Stimulated activated CD8-positive, alpha-beta memory T cell treated with anti-CD3 and anti-CD28 coated beads, Interleukin-15, amount 100 ng/mL, for 24 hours (primary cell): ENCODE measurements at regions not wholly inside any gene's neighbourhood (a gene's known extent, or its start where the extent isn't known, plus 50 kb on each side); places are given as distances from the start of the nearest gene placed in this dataset.

ENCODE experiments used
- DNase-seq: peaks from one replicate; pipeline ENCODE4 v3.0.0-alpha.2; 2020; ENCODE audit warnings: low read depth

DNA sequence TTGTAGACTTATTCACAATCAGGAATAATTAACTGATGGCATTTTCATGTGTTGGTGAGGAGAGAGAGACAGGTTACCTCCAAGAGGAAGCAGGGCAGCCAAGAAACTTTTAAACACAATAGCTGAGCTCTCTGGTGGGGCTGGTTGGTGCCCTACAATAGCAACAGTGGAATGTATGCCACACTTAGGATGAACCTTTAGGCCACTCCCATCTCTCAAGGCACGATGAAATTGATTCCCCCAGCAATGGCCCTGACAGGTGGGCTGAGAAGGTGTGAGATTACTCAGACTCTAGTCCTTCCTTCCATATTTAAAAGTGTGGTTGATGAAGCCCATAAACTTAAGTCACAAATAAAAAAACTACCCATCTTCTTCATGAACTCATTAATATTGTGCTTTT, 219.4 kb upstream of the CYRIA start:
- DNase-seq: no peak

DNA sequence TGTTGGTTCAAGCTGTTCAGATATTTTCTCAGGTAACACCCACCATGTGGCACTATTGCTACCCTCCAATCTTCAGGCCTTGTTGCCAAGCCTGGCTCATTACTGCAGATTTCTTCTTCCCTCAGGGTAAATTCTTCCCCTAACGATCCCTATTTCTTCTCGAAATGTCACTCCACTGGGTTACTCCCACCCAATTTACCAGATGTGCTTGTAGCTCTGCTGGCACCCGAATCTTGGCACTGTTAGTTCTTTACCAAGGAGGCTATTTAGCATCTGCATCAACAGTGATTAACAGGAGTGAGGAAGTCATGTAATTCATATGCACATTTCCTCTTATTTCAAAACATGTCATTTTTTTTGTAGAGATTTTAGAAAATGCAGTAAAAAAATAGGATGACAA, 217.1 kb upstream of the CYRIA start:
- DNase-seq: no peak

DNA sequence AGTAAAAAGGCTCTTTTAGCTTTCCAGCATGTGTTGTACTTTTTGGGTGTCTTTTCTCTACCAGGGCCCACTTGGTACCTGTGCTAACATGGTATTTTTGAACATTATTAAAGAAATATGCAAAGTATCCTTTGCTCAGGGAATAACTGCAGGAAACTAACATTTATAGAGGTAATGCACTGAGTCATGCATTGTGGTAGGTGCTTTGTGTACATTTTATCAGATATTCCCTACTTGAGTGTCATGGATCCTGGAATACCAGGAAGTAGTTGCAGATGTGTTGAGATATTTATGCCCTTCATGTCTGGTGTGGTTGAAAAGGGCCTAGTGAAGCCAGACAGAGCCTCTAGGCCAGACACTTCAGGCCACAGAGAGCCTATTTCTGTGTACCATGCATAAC, 215.5 kb upstream of the CYRIA start:
- DNase-seq: no peak

DNA sequence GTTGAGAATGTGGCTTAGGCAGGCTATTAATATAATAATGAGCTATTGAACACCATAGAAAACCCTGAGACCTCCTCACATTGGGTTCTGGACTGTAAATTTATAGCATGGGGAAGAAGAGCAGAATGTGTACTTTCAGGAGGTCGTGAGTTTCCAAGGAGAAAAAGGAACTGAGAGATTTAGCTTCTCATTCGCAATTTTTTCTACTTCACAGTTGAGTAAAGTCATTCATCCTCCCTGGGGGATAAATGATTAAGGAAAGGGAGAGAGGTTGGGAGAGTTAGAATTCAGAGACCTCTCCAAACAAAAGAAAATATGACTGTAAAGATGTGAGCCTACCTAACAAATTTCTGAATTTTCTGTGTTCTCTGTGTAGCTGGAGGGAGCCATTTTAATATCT, 205.8 kb upstream of the CYRIA start:
- DNase-seq: no peak

DNA sequence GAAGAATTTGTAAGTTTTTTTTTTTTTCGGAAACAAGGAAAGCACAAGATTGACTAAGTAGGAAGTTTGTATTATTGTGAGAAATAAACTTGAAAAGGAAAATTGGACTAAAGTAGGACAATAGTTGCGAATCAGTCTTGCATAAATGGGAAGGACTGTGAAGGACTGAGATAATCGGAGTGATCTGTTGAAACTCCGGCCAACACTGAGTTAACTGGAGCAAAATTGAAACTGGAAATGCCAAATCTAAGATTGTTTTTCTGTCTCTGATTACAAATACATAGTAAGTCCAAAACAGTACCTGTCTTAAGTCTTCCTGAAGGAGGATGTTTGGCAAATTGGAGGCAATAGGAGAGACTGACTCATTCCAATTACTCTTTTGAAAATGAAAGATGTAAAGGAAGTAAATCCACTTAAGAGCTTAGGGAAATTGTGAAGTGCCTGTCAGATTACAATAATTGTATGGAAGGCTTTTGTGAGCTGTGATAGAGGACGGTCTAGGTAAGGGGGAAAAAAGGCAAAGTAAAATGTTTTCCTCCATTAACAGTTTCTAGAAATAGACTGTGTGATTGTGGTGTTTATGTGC, 204.9 kb upstream of the CYRIA start:
- DNase-seq: no peak

DNA sequence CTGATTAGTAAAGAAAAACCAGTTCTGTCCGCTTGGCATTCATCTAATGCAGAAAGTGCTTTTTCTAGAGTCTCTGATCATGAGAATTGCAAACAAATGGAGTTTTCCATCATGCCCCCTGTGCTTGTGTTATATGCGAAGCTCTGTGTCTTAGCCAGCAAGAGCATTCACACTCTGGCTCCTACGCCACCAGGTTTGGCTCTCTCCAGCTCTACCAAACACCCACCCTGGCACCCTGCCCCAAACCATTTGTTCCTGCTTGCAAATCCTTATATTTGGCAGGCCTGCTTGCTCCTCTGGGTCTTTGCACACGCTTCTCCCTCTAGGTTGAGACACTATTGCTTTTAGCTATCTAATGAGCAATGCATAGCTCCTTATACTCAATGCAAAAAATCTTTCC, 204.1 kb upstream of the CYRIA start:
- no peak for DNase-seq

DNA sequence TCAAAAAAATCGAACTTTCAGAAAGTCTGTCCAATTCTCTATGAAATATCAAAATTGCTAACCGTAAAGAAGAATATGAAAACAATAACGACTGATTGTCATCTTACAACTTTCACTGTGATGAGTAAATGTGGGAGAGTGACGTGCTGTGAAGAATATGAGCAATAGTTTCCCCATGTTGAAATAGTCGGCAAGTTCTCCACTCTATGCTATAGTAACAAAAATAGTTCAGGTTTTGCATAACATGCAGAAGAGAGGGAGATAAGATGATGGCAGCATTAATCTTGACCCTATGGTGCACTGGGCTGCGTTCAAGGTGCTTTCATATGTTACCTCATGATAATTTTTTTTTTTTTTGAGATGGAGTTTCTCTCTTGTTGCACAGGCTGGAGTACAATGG, 196.8 kb upstream of the CYRIA start:
- no peak for DNase-seq

DNA sequence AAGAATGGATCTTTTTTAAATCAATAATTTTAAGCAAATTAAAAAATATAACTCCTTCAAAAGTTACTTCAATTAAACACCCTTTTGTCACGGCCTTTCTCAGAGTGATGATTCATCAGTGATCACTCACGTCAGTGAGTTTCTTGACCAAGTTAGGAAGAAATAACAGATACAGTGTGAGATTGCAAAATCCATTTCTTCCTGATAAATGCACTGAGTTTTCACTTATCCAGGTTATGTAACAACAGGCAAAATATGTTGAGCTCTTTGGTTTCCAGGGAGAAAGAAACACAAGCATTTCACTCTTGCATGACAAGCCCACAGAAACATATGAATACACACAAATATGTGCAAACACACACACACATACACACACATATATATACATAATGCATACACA, 195.9 kb upstream of the CYRIA start:
- no peak for DNase-seq

DNA sequence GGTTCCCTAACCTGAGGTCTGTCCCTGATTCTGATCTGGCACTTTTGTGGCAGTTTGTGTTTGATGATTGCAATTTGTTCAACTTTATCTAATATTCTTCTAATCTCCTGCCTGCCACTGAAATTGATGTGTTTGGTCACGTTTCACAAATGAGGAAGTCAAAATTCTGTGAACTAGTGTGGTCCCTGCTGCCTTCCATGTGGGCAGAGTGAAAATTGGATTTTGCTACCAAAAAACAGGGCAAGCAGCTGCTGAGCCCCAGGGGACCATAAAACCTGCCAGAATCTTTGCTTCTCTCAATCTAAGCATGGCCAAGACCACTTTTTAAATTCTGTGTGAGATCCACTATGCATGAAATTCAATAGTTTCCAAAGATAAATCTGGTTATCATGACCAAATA, 195.5 kb upstream of the CYRIA start:
- no peak for DNase-seq

DNA sequence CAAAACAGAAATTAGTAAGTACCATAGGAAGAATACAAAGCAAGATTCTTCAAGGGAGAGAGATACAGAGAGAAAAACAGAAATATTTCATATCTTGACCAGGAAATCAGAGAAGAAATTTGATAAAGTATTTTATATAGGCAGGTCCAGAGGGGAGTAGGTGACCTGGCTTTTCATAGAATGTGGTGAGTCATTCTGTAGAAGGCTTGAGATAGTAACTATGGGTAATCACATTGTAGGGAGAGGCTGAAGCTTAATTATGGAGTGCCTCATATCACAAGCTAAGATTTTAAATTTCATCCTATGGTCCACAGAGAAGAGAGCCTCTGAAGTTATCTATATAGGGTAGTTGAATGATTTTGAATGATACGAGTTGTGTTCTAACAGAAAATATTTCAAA, 195.0 kb upstream of the CYRIA start:
- no peak for DNase-seq

DNA sequence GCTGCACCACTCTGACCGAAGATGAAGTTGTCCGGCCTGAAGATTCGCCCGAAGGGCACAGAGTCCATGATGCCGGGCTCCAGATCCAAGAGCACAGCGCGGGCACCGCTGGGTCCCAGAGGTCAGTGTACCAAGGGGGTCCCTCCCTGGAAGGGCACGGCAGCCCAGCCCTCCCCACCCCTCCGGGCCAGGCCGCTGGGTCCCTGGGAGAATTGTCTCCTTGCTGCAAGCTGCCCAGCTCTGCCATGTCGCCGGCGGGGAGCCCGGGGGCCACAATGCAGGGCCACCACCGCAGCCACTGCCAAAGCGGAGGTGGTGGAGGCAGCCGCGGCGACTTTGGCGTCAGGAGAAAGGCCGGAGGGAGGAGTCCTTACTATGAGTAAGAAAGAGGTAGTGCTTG, 189.5 kb upstream of the CYRIA start:
- no peak for DNase-seq

DNA sequence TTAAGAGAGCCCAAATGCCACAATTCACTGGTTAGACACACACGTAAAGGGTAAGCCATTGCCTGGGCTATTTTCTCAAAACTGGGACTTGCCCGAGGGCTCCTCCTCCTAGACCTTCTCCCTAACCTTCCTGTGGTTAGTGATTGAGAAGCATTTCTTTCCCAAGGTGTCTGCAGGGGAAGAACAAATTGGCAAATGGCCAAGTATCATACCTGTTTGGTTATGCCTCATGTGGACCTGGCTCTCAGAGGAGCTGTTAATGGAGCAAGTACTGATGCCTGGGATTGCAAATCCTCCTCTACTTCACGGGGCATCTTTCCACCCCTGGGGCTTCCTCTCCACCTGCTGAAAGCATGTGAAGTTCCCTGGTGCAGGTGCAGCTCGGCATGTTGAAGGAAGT, 187.5 kb upstream of the CYRIA start:
- DNase-seq: no peak

DNA sequence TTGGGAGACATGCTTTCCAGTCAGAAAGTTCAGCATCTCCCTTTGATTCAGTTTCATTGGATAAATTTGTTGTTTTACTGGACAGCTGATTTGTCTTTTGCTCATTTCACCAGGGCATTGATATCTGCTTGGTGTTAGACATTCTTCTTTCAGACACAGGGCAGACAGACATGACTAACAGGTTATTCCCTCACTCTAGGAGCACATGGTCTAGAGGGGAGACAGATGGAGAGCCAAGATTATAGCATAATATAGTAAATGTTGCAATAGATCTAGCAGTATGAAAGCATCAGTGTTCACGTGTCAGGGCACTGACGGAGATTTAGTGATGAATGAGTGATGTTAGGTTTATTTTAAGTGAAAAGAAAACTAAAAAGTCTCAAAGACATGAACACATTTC, 187.0 kb upstream of the CYRIA start:
- no peak for DNase-seq

DNA sequence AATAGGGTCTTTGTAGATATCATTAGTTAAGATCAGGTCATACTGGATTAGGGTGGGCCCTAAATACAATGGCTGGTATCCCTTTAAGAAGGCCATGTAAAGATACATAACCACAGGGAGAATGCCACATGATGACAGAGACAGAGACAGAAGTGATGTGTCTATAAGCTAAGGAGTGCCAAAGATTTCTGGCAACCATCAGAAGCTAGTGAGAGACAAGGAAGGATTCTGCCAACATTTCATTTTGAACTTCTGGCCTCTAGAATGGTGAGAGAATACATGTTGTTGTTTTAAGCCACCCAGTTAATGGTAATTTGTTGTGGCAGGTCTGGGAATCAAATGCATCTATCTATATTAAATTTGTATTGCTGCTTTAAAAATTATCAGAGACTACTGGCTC, 185.5 kb upstream of the CYRIA start:
- DNase-seq: no peak

DNA sequence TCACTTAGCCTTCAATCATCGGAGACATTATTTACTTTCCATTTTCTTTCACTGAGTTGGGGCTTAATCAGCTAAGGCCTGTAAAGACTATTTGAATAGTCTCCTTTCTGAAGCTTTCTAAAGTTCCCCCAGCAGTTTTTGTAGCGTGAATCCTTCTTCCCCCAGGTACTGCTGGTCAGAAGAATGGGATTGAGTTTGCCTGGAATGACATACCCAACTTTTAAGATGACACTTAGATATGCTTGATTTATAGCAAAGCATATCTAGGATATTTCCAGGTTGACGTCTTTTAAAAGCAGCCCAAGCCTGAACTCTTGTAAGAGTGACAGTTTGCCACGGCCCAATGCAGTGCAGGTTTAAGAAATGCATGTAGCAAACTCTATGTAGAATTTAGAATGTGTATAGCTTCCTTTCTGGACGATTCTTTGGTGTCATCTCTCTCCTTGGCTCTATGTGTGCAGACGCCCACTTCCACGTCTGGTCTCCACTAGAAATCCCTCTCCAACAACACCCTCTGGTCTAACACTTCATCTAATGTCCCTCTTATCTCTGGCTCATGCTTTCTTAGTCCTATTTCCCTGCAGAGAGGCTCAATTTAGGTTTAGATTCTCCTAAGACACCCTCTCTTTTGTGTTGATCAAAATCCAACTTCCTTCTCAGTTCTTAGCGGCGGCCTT, 175.0 kb upstream of the CYRIA start:
- DNase-seq: no peak

DNA sequence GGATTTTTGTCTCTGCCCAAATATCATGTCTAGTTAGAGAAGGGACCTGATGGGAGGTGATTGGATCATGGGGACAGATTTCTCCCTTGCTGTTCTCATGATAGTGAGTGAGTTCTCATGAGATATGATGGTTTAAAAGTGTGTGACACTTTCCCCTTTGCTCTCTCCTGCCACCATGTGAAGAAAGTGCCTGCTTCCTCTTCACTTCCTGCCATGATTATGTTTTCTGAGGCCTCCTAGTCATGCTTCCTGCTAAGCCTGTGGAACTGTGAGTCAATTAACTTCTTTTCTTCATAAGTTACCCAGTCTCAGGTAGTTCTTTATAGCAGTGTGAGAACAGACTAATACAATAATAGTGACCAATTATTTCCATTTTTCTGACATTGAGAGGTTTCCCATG, 167.3 kb upstream of the CYRIA start:
- DNase-seq: no peak

DNA sequence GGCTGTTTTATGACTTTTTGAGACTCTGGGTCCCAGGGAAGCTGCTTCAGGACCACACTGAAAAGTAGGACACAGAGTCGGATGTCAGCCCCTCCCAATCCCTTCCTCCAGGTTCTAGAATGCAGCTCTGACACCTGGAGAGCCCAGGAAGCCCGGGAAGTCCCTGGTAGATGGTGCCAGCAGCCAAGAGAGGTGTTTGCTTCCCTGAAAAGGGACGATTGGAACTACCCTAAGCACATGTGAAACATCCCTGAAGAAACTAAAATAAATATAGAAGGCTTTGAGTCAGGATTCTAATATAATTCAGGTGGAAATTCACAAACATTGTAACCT, 163.2 kb upstream of the CYRIA start:
- no peak for DNase-seq

DNA sequence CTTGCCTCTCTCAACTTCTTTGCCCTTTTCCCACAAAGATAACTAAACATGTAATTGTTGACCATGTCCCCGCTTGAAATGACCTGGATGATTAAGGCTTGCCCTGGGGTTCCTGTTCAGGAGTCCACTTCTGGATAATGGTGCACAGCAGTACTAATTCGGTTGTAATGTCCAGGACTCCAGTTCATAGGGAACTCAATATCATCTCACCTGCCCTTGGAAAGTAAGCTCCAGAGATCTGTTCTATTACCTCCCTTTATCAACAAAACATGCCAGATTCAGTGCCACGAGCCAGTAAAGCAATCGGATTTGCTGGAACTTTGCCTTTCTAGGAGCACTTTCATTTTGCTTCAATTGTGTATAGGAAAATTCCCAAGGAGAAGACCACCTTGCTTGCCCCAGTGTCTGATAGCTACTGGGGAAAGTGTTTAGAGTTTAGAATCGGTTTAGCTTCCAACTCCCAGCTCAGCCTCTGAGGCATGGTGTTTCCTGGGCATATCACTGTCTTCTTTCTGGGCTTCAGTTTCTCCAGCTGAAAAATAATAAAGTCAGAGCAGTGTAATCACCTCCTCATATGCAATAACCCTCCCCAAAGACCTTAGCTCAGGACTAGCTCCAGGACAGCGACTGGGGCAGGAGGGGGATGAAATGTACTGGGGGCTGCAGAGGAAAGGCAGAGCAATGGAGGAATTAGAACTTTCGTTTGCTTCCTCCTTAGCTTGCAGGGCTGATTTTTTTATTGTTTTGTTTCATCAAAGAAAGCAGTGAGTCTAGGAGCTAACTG, 162.6 kb upstream of the CYRIA start:
- no peak for DNase-seq

DNA sequence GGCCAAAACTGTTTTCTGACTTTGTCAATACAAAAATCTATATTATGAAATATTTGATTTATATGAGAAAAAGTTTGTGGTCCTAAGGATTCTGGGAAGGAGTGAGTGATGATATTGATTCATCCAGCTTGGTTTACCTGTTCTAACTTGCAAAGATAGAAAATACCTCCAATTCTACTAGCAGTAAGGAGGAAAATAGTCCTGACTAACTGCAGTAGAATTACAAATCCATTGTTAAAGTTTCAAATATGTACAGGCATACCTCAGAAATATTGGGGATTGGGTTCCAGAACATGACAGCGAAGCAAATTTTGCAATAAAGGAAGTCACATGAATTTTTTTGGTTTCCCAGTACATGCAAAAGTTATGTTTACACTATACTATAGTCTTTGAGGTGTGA, 158.8 kb upstream of the CYRIA start:
- no peak for DNase-seq

DNA sequence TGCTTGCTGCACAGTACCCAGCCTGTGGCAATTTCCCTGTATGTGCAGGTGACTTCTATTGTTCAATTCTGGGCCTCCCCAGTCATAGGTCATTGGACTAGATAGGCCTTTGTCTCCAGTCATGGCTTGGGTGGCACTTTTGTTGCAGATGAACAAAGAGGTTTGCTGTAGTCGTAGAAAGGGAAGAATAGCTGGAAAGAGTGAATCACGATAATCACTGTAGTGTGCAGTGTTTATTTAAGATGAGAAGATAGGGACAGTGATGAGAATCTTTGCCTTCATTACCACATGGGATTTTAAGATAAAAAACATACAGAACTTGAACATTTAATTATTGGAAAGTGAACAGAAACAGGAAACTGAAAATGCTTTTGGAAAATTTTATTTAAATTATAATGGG, 156.1 kb upstream of the CYRIA start:
- DNase-seq: no peak

DNA sequence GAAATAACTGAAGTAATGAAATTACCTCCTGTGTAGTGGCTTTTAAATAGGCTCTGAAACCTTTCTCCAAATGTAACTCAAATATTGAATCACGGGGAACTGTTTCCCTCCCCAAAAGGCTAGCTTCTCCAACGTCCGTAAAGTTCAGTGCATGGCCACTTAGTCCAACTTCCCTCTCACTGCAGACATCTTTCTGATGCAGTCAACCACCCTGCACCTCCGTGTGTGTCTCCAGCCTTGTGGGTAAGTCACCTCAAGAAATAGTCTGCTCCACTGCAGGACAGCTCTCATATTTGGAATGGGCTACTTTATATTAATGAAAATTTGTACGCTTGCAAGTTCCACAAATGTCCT, 152.5 kb upstream of the CYRIA start:
- DNase-seq: no peak

DNA sequence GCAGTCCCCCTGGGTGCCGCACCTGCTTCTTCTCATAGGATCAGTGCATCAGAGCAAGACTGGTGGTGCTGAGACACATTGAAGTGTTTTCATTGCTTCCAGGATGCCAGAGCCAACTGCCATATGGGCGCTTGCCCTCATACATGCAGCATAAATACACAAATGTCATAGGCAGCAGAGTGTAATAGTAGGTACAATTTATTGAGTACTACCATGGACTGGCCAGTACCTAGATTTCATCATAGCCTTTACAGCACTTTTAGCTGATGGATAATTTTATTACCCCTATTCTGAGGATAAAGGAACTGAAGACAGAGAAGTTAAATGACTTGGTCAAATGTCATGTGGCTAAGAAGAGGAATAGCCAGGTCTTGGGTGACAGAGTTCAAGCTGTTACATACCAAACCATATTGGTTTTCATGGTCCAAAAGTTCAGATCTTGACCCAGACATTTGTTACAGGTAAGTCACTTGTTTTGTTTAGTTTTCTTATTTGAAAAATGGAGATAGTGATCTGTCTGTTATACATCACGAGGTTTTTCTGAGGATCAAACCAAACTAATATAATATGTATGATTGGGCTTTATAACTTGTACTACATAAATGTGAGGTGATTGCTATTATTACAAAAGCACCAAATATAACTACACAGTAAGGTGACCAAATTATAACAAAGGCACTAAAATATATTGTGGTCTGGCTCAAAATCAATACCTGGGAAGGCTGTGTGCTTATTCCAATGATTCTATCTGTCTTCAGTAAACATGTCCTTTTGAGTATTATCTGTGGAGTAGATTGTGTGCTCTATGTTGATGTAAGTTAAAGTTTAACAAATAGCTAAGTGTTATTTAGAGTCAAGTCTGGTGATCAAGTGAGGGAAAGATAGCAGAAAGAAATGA, 151.9 kb upstream of the CYRIA start:
- no peak for DNase-seq

DNA sequence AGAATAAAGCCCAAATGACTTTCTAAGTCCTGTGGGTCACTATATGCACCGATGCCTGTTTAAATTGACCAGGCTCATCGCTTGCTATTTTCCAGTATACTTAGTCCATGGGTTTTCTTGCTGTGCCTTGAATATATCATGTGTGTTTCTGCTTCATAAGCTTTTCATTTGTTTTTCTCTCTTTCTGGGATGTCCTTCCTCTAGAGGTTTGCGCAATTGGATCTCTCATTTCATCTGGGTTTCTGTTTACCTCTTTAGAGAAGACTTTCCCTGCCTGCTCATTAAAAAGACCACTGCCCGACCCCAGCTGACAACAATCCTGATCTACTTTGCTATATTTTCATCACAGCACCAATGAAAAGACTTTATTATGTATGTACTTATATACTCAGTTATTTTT, 150.9 kb upstream of the CYRIA start:
- no peak for DNase-seq
